Nephron (organoid): ENCODE measurements at regions not wholly inside any gene's neighbourhood (a gene's known extent, or its start where the extent isn't known, plus 50 kb on each side); places are given as distances from the start of the nearest gene placed in this dataset.

Experiments
- H3K27ac Mint-ChIP-seq, 3 experiments: 2 replicates each; pipeline ENCODE4 v1.8.0; 2020; ENCODE audit warnings: mixed read lengths in 3 of 3, mild to moderate bottlenecking in 2 of 3, moderate library complexity in 1 of 3
- H3K27me3 Mint-ChIP-seq: 2 replicates; pipeline ENCODE4 v1.8.0; 2021; ENCODE audit warnings: low read depth, mild to moderate bottlenecking, moderate library complexity, mixed read lengths
- H3K36me3 Mint-ChIP-seq: 2 replicates; pipeline ENCODE4 v1.8.0; 2020; ENCODE audit warnings: low read depth, mixed read lengths
- H3K4me1 Mint-ChIP-seq: 2 replicates; pipeline ENCODE4 v1.8.0; 2020; ENCODE audit warnings: mixed read lengths
- H3K4me3 Mint-ChIP-seq, 3 experiments: 2 replicates each; pipeline ENCODE4 v1.8.0; 2020; ENCODE audit warnings: mild to moderate bottlenecking in 3 of 3, mixed read lengths in 3 of 3, moderate library complexity in 2 of 3
- H3K9me3 Mint-ChIP-seq: 2 replicates; pipeline ENCODE4 v1.8.0; 2020; ENCODE audit warnings: mixed read lengths
- TF ChIP-seq, protein P1 (sequence below), 3 experiments: fragments of 200-600 bp; sonication (generic); IDR thresholded peaks; one replicate each; pipeline ENCODE4 v1.5.0; 2021; ENCODE audit warnings: antibody characterized with exemption in 3 of 3; ENCODE audit not compliant: unreplicated experiment in 3 of 3

GRCh38 chr9:119771341-119771740 lies 402.1 kb upstream of the BRINP1 start:
- TF ChIP-seq, protein P1, sequence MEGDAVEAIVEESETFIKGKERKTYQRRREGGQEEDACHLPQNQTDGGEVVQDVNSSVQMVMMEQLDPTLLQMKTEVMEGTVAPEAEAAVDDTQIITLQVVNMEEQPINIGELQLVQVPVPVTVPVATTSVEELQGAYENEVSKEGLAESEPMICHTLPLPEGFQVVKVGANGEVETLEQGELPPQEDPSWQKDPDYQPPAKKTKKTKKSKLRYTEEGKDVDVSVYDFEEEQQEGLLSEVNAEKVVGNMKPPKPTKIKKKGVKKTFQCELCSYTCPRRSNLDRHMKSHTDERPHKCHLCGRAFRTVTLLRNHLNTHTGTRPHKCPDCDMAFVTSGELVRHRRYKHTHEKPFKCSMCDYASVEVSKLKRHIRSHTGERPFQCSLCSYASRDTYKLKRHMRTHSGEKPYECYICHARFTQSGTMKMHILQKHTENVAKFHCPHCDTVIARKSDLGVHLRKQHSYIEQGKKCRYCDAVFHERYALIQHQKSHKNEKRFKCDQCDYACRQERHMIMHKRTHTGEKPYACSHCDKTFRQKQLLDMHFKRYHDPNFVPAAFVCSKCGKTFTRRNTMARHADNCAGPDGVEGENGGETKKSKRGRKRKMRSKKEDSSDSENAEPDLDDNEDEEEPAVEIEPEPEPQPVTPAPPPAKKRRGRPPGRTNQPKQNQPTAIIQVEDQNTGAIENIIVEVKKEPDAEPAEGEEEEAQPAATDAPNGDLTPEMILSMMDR (IDR thresholded peaks at IDR 0.05; ENCODE audit: unreplicated experiment in 3 of 3) = no peak
- H3K9me3 Mint-ChIP-seq = no peaks in the 10 kb centered on the region
- H3K4me3 Mint-ChIP-seq = no peak overlapping the region
- no peak overlapping the region for H3K27ac Mint-ChIP-seq
- no peaks in the 10 kb centered on the region for H3K4me1 Mint-ChIP-seq
- no peaks in the 10 kb centered on the region for H3K27me3 Mint-ChIP-seq
- no peaks in the 10 kb centered on the region for H3K36me3 Mint-ChIP-seq

- H3K36me3 Mint-ChIP-seq = no peaks in the 10 kb centered on the region
- H3K9me3 Mint-ChIP-seq = no peaks in the 10 kb centered on the region
- TF ChIP-seq, protein P1 (IDR thresholded peaks at IDR 0.05; ENCODE audit: unreplicated experiment in 3 of 3) = no peak
- H3K4me1 Mint-ChIP-seq = no peaks in the 10 kb centered on the region
- no peak overlapping the region for H3K27ac Mint-ChIP-seq
- no peak overlapping the region for H3K4me3 Mint-ChIP-seq
- H3K27me3 Mint-ChIP-seq = peaks cover 2% of the 10 kb centered on the region
Observed at GRCh38 chr9:119768266-119768665, 399.0 kb upstream of the BRINP1 start.

- TF ChIP-seq, protein P1 (IDR thresholded peaks at IDR 0.05; ENCODE audit: unreplicated experiment in 3 of 3) = no peak
- peaks cover 5% of the 10 kb centered on the region for H3K27me3 Mint-ChIP-seq
- H3K27ac Mint-ChIP-seq = no peak overlapping the region
- H3K4me1 Mint-ChIP-seq = no peaks in the 10 kb centered on the region
- no peak overlapping the region for H3K4me3 Mint-ChIP-seq
- H3K9me3 Mint-ChIP-seq = no peaks in the 10 kb centered on the region
- H3K36me3 Mint-ChIP-seq = no peaks in the 10 kb centered on the region
Observed at GRCh38 chr9:119765632-119766175, 396.5 kb upstream of the BRINP1 start.

GRCh38 chr9:119763260-119763659 lies 394.0 kb upstream of the BRINP1 start:
- Mint-ChIP-seq H3K27ac (no peak overlapping the region), H3K9me3 (no peaks in the 10 kb centered on the region), H3K4me1 (no peaks in the 10 kb centered on the region), H3K4me3 (no peak overlapping the region), H3K27me3 (peaks cover 5% of the 10 kb centered on the region), H3K36me3 (no peaks in the 10 kb centered on the region)
- TF ChIP-seq, protein P1 (IDR thresholded peaks at IDR 0.05; ENCODE audit: unreplicated experiment in 3 of 3) = no peak

GRCh38 chr9:119761812-119762211 lies 392.6 kb upstream of the BRINP1 start:
- Mint-ChIP-seq H3K36me3 (no peaks in the 10 kb centered on the region), H3K27ac (no peak overlapping the region), H3K4me3 (no peak overlapping the region), H3K9me3 (no peaks in the 10 kb centered on the region), H3K4me1 (no peaks in the 10 kb centered on the region), H3K27me3 (peaks cover 5% of the 10 kb centered on the region)
- TF ChIP-seq, protein P1 (IDR thresholded peaks at IDR 0.05; ENCODE audit: unreplicated experiment in 3 of 3) = no peak

DNA sequence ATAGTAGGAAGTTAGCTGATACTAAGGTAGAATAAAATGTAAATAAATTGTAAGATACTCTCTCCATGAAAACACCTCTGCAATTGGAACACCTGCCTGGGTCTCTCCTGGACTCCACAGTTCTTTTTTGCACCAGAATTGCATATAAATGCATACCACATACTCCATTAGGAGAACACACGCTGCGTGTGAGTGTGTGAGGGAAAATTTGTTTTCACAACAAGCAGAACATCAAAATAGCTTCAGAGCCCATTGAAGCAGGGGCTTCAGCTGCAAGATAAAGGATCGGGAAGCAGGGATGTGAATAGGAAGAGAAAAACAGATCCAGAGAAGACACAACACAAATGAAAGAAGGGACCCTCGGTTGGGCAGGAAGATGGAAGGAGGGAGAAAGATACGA lies 389.8 kb upstream of the BRINP1 start:
- Mint-ChIP-seq H3K9me3 (no peaks in the 10 kb centered on the region), H3K36me3 (no peaks in the 10 kb centered on the region), H3K4me3 (no peak overlapping the region), H3K27me3 (peaks cover 5% of the 10 kb centered on the region), H3K27ac (no peak overlapping the region), H3K4me1 (no peaks in the 10 kb centered on the region)
- TF ChIP-seq, protein P1 (IDR thresholded peaks at IDR 0.05; ENCODE audit: unreplicated experiment in 3 of 3) = no peak
